ENCODE measurements at regions not wholly inside any gene's neighbourhood (a gene's known extent, or its start where the extent isn't known, plus 50 kb on each side); places are given as distances from the start of the nearest gene placed in this dataset.

DNA sequence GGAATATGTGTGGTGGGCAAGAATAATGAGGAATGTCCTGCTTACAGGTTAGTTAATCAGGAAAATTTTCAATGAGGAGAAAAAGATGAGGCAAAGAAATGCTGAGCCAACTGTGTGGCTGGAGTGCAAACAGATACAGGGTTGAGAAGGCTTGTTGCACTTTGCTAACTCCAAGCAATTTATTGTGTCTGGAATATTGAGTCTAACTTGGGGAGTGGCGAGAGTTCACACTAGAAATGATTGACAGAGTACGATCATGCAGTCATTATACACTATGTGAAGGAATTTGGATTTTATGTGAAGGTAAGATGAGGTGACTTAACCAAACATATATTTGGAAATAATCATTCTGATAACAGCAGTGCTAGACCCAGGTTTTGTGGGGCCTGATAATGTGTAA is 185.0 kb upstream of the ELAC2 start:
- Histone ChIP-seq H3K4me1 (no peaks in the 10 kb centered on the region), H3K27me3 (replicated peaks; ENCODE audit: control insufficient read depth, insufficient read depth, low read length) (no peaks in the 10 kb centered on the region), H3K4me3 (ENCODE audit: low read depth, low read length) (no peak overlapping the region), H3K36me3 (ENCODE audit: control insufficient read depth, insufficient read depth, low read length) (no peaks in the 10 kb centered on the region), H3K9me3 (no peaks in the 10 kb centered on the region)
- BruUV-seq (replicated peaks), result no TSS peak
- H3K4me3 Mint-ChIP-seq (ENCODE audit: unreplicated experiment), result no peak overlapping the region
- POLR2A ChIA-PET, result no interaction called here
- H3K27ac Mint-ChIP-seq (ENCODE audit: unreplicated experiment), result no peak overlapping the region
- no peaks in the 10 kb centered on the region for H3K27me3 Mint-ChIP-seq (ENCODE audit: insufficient read depth, unreplicated experiment)
- CTCF ChIA-PET, result no interaction called here
- intact Hi-C loops (cut with micrococcal nuclease; ENCODE audit: unreplicated experiment), result no loop called here
- H3K4me1 Mint-ChIP-seq (ENCODE audit: low read depth, unreplicated experiment), result peaks cover 10% of the 10 kb centered on the region
- H3K36me3 Mint-ChIP-seq (ENCODE audit: insufficient read depth, unreplicated experiment), result no peaks in the 10 kb centered on the region
- TF ChIP-seq, protein P1, sequence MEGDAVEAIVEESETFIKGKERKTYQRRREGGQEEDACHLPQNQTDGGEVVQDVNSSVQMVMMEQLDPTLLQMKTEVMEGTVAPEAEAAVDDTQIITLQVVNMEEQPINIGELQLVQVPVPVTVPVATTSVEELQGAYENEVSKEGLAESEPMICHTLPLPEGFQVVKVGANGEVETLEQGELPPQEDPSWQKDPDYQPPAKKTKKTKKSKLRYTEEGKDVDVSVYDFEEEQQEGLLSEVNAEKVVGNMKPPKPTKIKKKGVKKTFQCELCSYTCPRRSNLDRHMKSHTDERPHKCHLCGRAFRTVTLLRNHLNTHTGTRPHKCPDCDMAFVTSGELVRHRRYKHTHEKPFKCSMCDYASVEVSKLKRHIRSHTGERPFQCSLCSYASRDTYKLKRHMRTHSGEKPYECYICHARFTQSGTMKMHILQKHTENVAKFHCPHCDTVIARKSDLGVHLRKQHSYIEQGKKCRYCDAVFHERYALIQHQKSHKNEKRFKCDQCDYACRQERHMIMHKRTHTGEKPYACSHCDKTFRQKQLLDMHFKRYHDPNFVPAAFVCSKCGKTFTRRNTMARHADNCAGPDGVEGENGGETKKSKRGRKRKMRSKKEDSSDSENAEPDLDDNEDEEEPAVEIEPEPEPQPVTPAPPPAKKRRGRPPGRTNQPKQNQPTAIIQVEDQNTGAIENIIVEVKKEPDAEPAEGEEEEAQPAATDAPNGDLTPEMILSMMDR (IDR thresholded peaks at IDR 0.05; ENCODE audit: insufficient read depth in 1 of 2, low read depth in 1 of 2, low read length in 1 of 2, severe bottlenecking in 1 of 2, unreplicated experiment in 1 of 2), result no peak
- no peak for DNase-seq
- peaks cover 12% of the 10 kb centered on the region for H3K9me3 Mint-ChIP-seq (ENCODE audit: unreplicated experiment)

DNA sequence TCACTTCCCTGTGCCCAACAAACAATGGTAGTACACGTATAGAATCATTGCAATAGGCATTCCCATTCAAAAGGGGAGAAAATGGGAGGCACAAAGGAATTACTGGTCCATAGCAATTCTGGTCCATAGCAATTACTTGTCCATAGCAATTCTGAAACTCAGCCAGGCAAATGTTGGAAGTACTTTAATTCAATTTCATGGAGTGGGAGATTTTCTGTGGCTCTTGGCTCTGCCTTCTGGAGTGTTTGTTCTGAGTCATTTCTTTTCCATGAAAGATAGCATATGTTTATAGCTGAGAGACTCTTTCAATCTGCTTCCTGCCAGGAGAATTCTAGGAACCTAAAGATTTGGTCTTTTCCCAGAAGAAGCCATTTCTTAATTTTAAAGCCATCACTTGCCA is 182.8 kb upstream of the ELAC2 start:
- no TSS peak for BruUV-seq (replicated peaks)
- H3K4me3 Mint-ChIP-seq (ENCODE audit: unreplicated experiment), result no peak overlapping the region
- H3K27ac Mint-ChIP-seq (ENCODE audit: unreplicated experiment), result no peak overlapping the region

DNA sequence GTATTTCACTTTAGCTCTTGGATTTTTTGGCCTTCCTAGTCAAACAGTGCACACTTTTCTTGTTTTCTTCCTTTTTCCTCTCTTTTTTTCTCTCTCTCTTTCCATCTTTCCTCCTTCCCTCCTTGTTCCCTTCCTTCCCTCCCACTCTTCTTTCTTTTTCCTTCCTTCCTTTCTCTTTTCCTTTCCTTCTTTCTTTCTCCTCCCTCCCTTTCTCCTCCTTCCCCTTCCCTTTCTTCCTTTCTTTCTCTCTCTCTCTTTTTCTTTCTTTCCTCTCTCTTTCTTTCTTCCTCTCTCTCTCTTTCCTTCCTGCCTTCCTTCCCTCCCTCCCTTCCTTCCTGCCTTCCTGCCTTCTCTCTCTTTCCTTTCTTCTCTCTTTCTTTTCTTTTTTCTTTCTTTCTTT is 181.6 kb upstream of the ELAC2 start:
- intact Hi-C loops (cut with micrococcal nuclease; ENCODE audit: unreplicated experiment), result no loop called here
- Mint-ChIP-seq H3K36me3 (ENCODE audit: insufficient read depth, unreplicated experiment) (no peaks in the 10 kb centered on the region), H3K27me3 (ENCODE audit: insufficient read depth, unreplicated experiment) (no peaks in the 10 kb centered on the region), H3K4me3 (ENCODE audit: unreplicated experiment) (no peak overlapping the region), H3K4me1 (ENCODE audit: low read depth, unreplicated experiment) (no peaks in the 10 kb centered on the region), H3K27ac (ENCODE audit: unreplicated experiment) (no peak overlapping the region), H3K9me3 (ENCODE audit: unreplicated experiment) (peaks cover 12% of the 10 kb centered on the region)
- no peak for DNase-seq
- no peak overlapping the region for H3K4me3 ChIP-seq (ENCODE audit: low read depth, low read length)
- H3K27me3 ChIP-seq (replicated peaks; ENCODE audit: control insufficient read depth, insufficient read depth, low read length), result no peaks in the 10 kb centered on the region
- H3K4me1 ChIP-seq, result no peaks in the 10 kb centered on the region
- H3K36me3 ChIP-seq (ENCODE audit: control insufficient read depth, insufficient read depth, low read length), result no peaks in the 10 kb centered on the region
- no peaks in the 10 kb centered on the region for H3K9me3 ChIP-seq
- TF ChIP-seq, protein P1 (IDR thresholded peaks at IDR 0.05; ENCODE audit: insufficient read depth in 1 of 2, low read depth in 1 of 2, low read length in 1 of 2, severe bottlenecking in 1 of 2, unreplicated experiment in 1 of 2), result no peak
- POLR2A ChIA-PET, result no interaction called here
- CTCF ChIA-PET, result no interaction called here
- no TSS peak for BruUV-seq (replicated peaks)

More for the DNA sequence above, 182.8 kb upstream of the ELAC2 start:
- Histone ChIP-seq H3K4me3 (ENCODE audit: low read depth, low read length) (no peak overlapping the region), H3K9me3 (no peaks in the 10 kb centered on the region), H3K36me3 (ENCODE audit: control insufficient read depth, insufficient read depth, low read length) (no peaks in the 10 kb centered on the region), H3K27me3 (replicated peaks; ENCODE audit: control insufficient read depth, insufficient read depth, low read length) (no peaks in the 10 kb centered on the region), H3K4me1 (no peaks in the 10 kb centered on the region)
- no peak for DNase-seq
- peaks cover 9% of the 10 kb centered on the region for H3K4me1 Mint-ChIP-seq (ENCODE audit: low read depth, unreplicated experiment)
- CTCF ChIA-PET, result no interaction called here
- intact Hi-C loops (cut with micrococcal nuclease; ENCODE audit: unreplicated experiment), result no loop called here
- POLR2A ChIA-PET, result no interaction called here
- H3K9me3 Mint-ChIP-seq (ENCODE audit: unreplicated experiment), result peaks cover 12% of the 10 kb centered on the region
- H3K27me3 Mint-ChIP-seq (ENCODE audit: insufficient read depth, unreplicated experiment), result no peaks in the 10 kb centered on the region
- TF ChIP-seq, protein P1 (IDR thresholded peaks at IDR 0.05; ENCODE audit: insufficient read depth in 1 of 2, low read depth in 1 of 2, low read length in 1 of 2, severe bottlenecking in 1 of 2, unreplicated experiment in 1 of 2), result no peak
- H3K36me3 Mint-ChIP-seq (ENCODE audit: insufficient read depth, unreplicated experiment), result no peaks in the 10 kb centered on the region
